ENCODE measurements at regions not wholly inside any gene's neighbourhood (a gene's known extent, or its start where the extent isn't known, plus 50 kb on each side); places are given as distances from the start of the nearest gene placed in this dataset.

DNA sequence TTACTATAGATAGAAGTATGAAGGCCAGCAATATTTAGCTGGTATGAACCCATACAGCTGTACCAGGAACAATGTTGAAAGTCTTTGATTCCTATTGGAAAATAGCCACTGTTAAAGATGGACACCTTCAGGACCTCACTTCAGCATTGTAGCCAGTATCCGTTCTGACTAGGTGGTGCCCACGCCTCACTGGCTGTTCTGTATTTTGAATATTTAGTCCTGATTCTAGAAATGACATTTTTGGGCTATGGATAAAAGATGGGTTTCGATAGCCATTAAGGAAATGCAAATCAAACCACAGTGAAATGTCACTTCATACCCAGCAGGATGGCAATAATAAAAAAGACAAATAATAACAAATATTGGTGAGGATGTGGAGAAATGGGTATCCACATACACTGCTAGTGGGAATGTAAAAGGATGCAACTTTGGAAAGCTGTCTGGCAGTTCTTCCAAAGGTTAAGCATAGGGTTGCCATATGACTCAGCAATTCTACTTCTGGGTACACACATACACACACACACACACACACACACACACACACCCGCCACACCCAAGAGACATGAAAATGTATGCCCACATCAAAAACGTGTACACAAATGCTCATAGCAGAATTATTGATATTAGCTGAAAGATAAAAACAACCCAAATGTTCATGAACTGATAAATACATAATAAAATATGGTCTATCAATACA, 56.8 kb downstream of the UTRN start:
- TF ChIP-seq, protein P1, sequence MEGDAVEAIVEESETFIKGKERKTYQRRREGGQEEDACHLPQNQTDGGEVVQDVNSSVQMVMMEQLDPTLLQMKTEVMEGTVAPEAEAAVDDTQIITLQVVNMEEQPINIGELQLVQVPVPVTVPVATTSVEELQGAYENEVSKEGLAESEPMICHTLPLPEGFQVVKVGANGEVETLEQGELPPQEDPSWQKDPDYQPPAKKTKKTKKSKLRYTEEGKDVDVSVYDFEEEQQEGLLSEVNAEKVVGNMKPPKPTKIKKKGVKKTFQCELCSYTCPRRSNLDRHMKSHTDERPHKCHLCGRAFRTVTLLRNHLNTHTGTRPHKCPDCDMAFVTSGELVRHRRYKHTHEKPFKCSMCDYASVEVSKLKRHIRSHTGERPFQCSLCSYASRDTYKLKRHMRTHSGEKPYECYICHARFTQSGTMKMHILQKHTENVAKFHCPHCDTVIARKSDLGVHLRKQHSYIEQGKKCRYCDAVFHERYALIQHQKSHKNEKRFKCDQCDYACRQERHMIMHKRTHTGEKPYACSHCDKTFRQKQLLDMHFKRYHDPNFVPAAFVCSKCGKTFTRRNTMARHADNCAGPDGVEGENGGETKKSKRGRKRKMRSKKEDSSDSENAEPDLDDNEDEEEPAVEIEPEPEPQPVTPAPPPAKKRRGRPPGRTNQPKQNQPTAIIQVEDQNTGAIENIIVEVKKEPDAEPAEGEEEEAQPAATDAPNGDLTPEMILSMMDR (IDR thresholded peaks at IDR 0.05): no peak
- TF ChIP-seq POLR2A (IDR thresholded peaks at IDR 0.05): no peak

Measured in vagina (tissue), 2 donors.